ENCODE measurements at regions not wholly inside any gene's neighbourhood (a gene's known extent, or its start where the extent isn't known, plus 50 kb on each side); places are given as distances from the start of the nearest gene placed in this dataset.

DNA sequence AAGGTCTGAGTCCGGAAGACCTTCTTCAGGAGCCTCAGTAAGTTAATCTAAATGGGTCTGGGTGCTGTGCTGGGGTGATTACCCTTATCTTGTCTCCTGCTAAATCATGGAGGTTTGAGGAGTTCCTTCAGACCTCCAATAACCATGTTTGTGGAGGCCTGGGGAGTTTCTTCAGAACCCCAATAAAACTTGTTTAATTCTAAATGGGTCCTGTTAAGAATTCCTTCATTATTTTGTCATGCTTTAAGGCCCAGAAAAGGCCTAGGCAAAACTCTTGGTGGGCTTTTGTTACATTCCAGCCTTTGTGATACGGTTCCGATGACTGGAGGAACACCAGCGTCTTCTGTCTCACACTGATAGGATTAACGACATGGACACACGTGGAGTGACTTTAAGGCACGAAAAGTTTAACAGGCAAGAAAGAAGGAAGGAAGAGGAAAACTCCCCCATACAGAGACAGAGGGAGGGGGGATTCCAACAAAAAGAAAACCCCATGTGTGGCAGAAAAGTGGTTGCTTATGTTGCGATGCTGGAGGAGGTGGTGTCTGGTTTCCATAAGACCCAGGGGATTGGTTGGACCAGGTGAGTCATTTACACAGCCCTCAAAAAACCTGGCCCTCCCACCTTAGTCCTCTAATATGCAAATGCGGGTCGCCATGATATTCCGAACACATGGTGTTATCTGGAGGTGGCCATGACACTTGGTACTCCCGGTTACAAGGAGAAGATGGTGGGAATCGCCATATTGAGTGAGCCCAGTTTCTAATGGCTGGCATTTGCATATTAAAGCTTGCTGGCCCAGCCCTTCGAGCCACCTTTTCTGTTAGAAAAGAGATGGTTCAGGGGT lies 72.6 kb upstream of the MFGE8 start (continued):
- TF ChIP-seq, protein P1, sequence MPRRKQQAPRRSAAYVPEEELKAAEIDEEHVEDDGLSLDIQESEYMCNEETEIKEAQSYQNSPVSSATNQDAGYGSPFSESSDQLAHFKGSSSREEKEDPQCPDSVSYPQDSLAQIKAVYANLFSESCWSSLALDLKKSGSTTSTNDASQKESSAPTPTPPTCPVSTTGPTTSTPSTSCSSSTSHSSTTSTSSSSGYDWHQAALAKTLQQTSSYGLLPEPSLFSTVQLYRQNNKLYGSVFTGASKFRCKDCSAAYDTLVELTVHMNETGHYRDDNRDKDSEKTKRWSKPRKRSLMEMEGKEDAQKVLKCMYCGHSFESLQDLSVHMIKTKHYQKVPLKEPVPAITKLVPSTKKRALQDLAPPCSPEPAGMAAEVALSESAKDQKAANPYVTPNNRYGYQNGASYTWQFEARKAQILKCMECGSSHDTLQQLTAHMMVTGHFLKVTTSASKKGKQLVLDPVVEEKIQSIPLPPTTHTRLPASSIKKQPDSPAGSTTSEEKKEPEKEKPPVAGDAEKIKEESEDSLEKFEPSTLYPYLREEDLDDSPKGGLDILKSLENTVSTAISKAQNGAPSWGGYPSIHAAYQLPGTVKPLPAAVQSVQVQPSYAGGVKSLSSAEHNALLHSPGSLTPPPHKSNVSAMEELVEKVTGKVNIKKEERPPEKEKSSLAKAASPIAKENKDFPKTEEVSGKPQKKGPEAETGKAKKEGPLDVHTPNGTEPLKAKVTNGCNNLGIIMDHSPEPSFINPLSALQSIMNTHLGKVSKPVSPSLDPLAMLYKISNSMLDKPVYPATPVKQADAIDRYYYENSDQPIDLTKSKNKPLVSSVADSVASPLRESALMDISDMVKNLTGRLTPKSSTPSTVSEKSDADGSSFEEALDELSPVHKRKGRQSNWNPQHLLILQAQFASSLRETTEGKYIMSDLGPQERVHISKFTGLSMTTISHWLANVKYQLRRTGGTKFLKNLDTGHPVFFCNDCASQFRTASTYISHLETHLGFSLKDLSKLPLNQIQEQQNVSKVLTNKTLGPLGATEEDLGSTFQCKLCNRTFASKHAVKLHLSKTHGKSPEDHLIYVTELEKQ (CRISPR knock-in tag; IDR thresholded peaks at IDR 0.05), result no peak
- TF ChIP-seq SMAD3 (CRISPR knock-in tag; conservative IDR thresholded peaks at IDR 0.05), result no peak
- no peak for TF ChIP-seq ILF3 (IDR thresholded peaks at IDR 0.05; ENCODE audit: borderline replicate concordance)
- no peak for TF ChIP-seq HIVEP1 (CRISPR knock-in tag; IDR thresholded peaks at IDR 0.05)
- no peak for TF ChIP-seq CBX8 (IDR thresholded peaks at IDR 0.05; ENCODE audit: borderline replicate concordance, extremely low read depth, low read depth, low read length, poor library complexity, severe bottlenecking)
- no peak for TF ChIP-seq SAP30 (IDR thresholded peaks at IDR 0.05; ENCODE audit: borderline replicate concordance, insufficient read depth, low read depth, low read length, poor library complexity, severe bottlenecking)
- no peak for TF ChIP-seq SMAD1 (IDR thresholded peaks at IDR 0.05; ENCODE audit: low read depth, low read length, partially characterized antibody)
- TF ChIP-seq MCM7 (IDR thresholded peaks at IDR 0.05), result no peak
- TF ChIP-seq TBP (optimal IDR thresholded peaks at IDR 0.05; ENCODE audit: low read depth, low read length), result peak; percentile 13
- TF ChIP-seq ELF2 (CRISPR knock-in tag; IDR thresholded peaks at IDR 0.05), result 0 out of 2 replicates have a peak, but pooled peaks have one; percentile 47
- peak in 1 of 2 experiments; percentile 77; a peak in 2 of 4 replicates for TF ChIP-seq HDAC1 (IDR thresholded peaks at IDR 0.05)
- no peak for TF ChIP-seq ZKSCAN1 (IDR thresholded peaks at IDR 0.05; ENCODE audit: low read depth, low read length)
- TF ChIP-seq, protein P2, sequence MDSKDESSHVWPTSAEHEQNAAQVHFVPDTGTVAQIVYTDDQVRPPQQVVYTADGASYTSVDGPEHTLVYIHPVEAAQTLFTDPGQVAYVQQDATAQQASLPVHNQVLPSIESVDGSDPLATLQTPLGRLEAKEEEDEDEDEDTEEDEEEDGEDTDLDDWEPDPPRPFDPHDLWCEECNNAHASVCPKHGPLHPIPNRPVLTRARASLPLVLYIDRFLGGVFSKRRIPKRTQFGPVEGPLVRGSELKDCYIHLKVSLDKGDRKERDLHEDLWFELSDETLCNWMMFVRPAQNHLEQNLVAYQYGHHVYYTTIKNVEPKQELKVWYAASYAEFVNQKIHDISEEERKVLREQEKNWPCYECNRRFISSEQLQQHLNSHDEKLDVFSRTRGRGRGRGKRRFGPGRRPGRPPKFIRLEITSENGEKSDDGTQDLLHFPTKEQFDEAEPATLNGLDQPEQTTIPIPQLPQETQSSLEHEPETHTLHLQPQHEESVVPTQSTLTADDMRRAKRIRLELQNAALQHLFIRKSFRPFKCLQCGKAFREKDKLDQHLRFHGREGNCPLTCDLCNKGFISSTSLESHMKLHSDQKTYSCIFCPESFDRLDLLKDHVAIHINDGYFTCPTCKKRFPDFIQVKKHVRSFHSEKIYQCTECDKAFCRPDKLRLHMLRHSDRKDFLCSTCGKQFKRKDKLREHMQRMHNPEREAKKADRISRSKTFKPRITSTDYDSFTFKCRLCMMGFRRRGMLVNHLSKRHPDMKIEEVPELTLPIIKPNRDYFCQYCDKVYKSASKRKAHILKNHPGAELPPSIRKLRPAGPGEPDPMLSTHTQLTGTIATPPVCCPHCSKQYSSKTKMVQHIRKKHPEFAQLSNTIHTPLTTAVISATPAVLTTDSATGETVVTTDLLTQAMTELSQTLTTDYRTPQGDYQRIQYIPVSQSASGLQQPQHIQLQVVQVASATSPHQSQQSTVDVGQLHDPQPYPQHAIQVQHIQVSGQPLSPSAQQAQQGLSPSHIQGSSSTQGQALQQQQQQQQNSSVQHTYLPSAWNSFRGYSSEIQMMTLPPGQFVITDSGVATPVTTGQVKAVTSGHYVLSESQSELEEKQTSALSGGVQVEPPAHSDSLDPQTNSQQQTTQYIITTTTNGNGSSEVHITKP (IDR thresholded peaks at IDR 0.05; ENCODE audit: partially characterized antibody), result peak; percentile 56
- TF ChIP-seq, protein P3, sequence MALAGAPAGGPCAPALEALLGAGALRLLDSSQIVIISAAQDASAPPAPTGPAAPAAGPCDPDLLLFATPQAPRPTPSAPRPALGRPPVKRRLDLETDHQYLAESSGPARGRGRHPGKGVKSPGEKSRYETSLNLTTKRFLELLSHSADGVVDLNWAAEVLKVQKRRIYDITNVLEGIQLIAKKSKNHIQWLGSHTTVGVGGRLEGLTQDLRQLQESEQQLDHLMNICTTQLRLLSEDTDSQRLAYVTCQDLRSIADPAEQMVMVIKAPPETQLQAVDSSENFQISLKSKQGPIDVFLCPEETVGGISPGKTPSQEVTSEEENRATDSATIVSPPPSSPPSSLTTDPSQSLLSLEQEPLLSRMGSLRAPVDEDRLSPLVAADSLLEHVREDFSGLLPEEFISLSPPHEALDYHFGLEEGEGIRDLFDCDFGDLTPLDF (CRISPR knock-in tag; IDR thresholded peaks at IDR 0.05), result no peak
- TF ChIP-seq CHD1 (IDR thresholded peaks at IDR 0.05; ENCODE audit: low read length), result no peak
- TF ChIP-seq LCOR (CRISPR knock-in tag; IDR thresholded peaks at IDR 0.05), result no peak
- TF ChIP-seq HNRNPLL (IDR thresholded peaks at IDR 0.05; ENCODE audit: low read depth, low read length, poor library complexity, severe bottlenecking), result no peak
- no peak for TF ChIP-seq ZNF324 (CRISPR knock-in tag; IDR thresholded peaks at IDR 0.05)
- no peak for TF ChIP-seq U2AF2 (optimal IDR thresholded peaks at IDR 0.05; ENCODE audit: low read depth, low read length)
- TF ChIP-seq MAFK (IDR thresholded peaks at IDR 0.05; ENCODE audit: low read length), result no peak

Measured in K562 (cell line).